Activated CD4-positive, alpha-beta T cell treated with anti-CD3 and anti-CD28 coated beads, Interleukin-2, amount 50 U/mL, for 1 hour (primary cell): ENCODE measurements at regions not wholly inside any gene's neighbourhood (a gene's known extent, or its start where the extent isn't known, plus 50 kb on each side); places are given as distances from the start of the nearest gene placed in this dataset.

Source experiments
- DNase-seq: peaks from one replicate; pipeline ENCODE4 v3.0.0-alpha.2; 2020

- DNase-seq, result no peak
Observed at GRCh38 chr2:236674238-236674637, 104.6 kb downstream of the ACKR3 start.

GRCh38 chr2:236674646-236675045, 105.0 kb downstream of the ACKR3 start:
- no peak for DNase-seq

GRCh38 chr2:236675051-236675450, 105.4 kb downstream of the ACKR3 start:
- DNase-seq, result no peak

DNA sequence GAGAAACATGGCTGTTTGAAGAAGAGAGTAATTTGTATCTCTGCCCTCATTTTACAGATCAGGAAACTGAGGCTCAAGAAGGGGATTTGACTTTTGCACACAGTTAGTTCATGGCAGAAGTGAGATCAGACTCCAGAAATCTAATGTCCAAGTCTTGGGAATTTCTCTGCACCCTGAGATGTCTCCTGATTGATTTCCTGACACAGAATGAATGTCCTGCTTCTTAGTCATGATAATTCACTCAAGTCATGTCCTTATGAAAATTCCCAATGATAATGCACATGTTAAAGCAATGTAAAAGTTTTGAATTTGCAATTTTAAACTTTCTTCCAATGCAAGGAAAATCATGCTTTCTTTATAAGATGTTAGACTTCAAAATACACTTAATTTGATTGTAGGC, 105.9 kb downstream of the ACKR3 start:
- DNase-seq, result no peak

GRCh38 chr2:236676136-236676873, 106.7 kb downstream of the ACKR3 start:
- no peak for DNase-seq

GRCh38 chr2:236677368-236677767, 107.7 kb downstream of the ACKR3 start:
- no peak for DNase-seq

DNA sequence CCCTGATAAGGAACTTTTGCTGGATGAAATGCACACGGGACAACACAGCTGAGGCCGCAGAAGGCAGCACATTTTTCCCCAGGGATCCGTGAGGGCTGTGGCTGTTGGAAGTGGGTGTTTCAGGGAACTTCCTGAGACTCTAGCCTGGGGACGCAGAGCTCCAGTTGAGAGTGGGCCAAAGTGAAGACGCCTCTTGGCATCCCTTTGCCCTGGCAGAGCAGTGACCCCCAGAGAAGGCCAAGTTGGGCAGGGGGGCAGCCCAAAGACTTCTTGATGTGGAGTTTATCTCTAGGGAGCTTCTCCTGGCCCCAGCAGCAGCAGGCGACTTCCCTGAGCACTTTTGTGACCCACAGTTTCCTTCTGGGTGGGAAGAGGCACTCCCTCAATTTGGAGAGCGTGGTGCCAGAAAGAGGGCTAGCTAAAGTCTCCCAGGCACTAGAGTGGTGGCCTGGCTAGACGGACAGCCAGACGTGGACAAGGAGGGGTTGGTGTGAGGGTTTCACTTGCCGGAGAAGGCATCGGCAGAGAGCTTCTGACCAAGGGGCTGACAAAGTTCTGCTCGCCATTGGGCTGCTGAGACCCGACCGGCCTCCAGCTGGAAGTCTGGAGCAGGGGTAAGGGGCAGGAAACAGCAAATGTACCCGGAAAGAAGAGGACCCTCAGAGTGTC, 108.8 kb downstream of the ACKR3 start:
- DNase-seq, result no peak

DNA sequence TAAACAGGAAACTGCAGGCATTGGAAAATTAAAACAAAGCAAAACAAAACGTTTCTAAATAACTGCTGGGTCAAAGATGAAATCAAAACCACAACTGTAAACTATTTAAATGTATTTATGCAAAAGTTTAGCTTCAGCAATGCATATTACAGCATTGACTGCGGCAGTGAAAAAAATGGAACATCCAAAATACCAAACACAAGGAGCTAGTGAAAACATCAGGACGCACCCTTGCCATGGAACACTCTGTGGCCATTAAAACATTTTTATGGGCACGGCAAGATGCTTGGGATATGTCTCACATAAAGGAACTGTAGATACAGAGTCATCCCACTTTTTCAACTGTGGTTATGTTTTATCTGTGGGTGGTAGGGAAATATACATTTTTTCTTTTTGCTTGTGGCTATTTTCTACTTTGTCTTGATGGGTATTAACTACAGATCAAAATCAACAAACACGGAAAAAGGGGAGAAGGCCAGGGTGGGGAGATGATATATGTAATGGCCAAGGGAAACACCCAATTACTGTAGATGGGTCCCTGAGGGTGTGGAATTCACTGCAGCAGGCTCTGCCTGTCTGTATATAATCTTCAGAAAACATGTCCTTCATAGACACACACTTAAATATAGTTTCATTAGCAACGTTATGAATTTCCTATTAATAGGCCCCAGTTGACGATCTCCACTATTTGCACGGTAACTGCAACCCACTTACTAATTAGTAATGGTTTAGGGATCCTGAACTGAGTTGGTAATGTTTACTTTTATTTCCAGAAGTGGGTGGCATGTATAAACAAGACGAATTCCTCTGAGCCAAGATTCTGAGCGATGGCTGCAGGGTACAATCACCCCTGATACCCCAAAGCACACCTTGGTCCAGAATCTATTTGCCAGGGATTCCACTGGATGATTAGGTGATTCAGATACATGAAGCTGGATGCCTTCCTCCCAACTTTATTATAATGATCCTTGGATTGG, 110.5 kb downstream of the ACKR3 start:
- no peak for DNase-seq

GRCh38 chr2:236682651-236683422, 113.2 kb downstream of the ACKR3 start:
- no peak for DNase-seq

DNA sequence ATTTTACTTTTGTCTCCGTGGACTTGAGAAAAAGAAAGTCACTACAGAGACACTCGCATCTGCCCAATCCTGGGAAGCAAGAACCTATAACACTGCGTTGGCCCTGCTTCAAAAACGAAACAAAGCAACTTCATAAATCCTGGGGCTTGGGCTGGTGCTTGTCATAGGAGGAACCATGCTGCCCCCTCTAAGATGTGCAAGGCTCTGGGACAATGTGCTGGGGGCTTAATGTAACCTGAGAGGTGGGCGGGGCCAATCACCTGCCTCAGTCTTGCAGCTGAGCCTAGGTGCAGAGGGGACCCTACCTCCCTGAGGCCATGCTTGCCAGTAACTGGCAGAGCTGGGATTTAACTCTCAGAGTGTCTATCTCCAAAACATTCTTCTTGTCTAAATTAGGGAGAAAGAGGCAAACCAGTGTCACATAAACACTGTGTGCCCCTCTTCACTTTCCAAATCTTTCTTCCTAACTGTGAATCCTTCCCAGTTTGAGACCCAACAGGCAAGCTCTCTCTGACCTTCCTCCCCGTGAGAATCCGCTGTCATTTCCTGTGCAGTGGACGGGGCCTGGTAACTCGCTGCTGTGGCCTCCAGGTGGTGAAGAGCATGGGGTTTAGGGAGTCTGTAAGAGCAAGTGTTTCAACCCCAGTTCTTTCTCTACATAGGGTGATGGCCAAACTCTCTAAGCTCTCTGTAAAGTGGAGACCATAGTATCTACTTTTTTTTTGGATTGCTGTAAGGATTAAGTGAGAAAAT, 115.1 kb downstream of the ACKR3 start:
- DNase-seq, result no peak

DNA sequence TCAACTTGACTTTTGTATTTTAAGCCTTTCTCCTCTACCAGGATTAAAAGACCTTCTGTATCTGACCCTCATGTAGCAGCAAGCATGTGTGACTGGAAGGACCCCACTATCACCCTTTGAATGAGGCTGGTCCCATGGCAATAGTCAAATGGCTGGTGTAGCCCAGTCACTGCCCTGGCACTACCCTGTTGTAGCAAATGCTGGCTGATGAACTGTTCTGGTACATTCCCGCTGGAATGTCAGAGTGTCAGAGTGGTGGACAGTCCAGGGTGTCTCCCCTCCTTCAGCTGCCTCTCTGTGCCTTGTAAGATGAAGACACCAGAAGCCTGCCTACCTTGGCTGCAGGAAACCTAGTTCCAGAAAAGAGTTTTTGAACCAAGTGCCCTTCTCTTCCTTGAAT, 115.7 kb downstream of the ACKR3 start:
- no peak for DNase-seq

- no peak for DNase-seq
Observed at GRCh38 chr2:236685979-236686520, 116.4 kb downstream of the ACKR3 start.

- no peak for DNase-seq
Observed at GRCh38 chr2:236686561-236686960, 116.9 kb downstream of the ACKR3 start.

GRCh38 chr2:236687296-236687965, 117.8 kb downstream of the ACKR3 start:
- DNase-seq, result no peak

DNA sequence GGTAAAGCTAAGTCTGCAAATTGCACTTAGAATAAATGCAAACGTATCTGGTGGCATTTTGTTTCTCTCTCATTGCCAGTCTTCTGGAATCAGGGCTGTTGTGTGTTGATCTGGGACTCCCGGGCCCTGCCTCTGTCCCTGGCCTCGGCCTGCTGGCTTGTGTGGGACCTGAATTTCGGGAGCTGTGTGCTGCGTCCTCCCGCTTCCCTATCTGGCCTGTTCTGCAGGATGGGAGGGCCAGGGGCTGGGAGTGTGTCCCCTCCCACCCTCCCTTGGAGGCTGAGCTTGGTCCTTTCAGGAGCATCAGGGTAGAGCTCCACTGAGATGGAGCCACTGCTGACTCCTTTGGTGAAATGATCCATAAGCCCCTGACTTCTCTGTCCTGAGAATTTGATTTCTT, 118.5 kb downstream of the ACKR3 start:
- no peak for DNase-seq

DNA sequence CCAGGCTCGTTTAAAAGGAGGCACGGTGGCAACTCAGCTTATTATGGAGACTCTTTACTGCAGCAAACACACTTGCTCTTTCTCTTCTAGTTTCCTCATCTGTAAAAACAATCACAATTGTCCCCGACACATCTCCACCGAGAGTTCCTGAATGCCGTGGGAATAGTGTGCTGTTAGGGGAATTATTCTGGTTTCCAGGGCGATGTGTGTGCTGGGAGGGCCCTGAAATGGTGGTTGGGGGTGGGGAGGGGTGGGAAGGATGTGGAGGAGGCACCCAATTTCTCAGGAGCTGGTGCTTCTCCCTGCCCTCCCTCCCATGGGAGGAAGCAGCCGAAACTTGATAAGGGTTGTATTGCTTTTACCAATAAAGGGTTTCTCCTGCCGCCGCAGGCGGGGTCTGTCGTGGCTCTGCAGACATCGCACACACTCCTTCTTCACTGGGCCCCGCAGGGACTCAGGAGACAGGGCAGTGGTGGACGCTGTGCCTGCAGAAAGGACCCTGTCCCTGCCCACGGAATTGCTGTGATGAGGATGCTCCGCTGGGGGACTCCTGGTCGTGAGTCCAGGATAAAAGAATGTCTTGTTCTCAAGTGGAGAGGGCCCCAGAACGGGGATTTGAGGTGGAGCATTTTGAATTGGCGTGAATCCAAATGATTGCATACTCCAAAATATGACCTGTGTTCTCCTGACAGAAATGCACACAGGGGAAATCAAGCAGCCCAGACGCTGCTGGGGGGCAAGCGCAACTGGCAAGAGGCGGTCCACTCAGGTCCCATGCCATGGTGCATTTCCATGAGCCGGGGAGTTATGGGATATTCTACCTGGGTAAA, 119.2 kb downstream of the ACKR3 start:
- DNase-seq, result no peak

GRCh38 chr2:236689393-236689700, 119.7 kb downstream of the ACKR3 start:
- no peak for DNase-seq

DNA sequence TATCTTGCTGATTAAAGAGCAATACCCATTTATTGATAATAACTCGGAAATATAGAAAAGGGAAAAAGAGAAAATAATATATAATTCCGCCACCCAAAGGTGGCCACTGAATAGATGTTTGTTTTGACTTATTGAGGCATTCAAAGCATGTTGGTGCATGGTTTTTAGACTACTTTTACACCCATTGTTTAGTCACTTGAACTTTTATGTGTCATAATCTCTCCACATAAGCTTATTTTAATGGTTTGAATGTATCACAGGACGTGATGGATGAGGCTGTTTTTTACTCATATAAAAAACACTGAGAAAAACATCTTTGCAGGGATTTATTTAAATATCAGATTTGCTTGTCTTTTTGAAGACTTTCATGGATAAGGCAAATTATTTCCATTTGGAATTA, 120.4 kb downstream of the ACKR3 start:
- no peak for DNase-seq

DNA sequence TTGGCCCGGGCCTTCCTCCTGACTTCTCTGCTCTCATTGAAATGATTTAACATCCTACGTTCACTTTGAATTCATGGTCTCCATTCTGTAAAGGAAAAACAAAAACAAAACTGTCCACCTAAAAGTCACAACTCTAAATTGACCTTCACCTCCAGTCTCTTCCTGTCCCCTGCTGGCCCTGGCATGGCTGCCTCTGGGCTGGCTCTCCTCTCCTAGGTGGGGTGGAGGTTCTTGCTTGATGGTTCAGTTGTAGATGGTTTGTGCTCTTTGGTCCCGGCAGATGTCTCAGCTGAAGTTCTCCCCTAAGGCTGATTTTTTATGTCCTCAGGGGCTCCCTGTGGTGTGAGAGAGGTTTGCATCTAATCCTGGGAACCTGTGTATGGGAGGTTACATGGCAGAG, 121.1 kb downstream of the ACKR3 start:
- no peak for DNase-seq

GRCh38 chr2:236691799-236692167, 122.2 kb downstream of the ACKR3 start:
- no peak for DNase-seq
